ENCODE measurements at regions not wholly inside any gene's neighbourhood (a gene's known extent, or its start where the extent isn't known, plus 50 kb on each side); places are given as distances from the start of the nearest gene placed in this dataset.
"Not testable (repeated sequence)": the region's sequence is repeated elsewhere in the genome, so short reads cannot be mapped to it uniquely, and the experiment has no call there.

DNA sequence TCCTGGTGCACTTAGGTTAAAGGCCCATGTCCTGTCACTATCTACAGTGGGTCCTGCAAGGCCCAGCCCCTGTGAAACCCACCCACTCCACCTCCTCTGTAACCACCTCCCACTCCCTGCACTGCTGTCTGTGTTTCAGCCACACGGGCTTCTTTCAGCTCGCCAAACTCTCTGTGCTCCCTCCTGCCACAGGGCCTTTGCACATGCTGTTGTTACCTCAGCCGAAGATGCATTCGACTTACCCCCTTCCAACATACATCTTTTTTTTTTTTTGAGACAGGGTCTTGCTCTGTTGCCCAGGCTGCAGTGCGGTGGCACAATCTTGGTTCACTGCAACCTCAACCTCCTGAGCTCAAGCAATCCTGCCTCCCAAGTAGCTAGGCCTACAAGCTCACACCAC, 76.5 kb upstream of the RPL38 start:
- H3K36me3 ChIP-seq (ENCODE audit: control insufficient read depth, insufficient read depth, low read length): no peaks in the 10 kb centered on the region
- H3K4me1 ChIP-seq (ENCODE audit: control insufficient read depth, insufficient read depth, low read length, poor library complexity, severe bottlenecking): peaks cover 12% of the 10 kb centered on the region
- peaks cover 3% of the 10 kb centered on the region for H3K9me3 ChIP-seq (ENCODE audit: control insufficient read depth, low read length)
- WGBS, 2 experiments (ENCODE audit: insufficient coverage in 2 of 2): 86 to 95% methylated on average over 3 to 5 of the region's 5 CpGs
- no peak overlapping the region for H3K4me3 ChIP-seq (ENCODE audit: extremely low read depth, insufficient read depth, low read length, poor library complexity, severe bottlenecking)
- no peak overlapping the region for H3K27ac ChIP-seq (ENCODE audit: low read depth, low read length, severe bottlenecking)

DNA sequence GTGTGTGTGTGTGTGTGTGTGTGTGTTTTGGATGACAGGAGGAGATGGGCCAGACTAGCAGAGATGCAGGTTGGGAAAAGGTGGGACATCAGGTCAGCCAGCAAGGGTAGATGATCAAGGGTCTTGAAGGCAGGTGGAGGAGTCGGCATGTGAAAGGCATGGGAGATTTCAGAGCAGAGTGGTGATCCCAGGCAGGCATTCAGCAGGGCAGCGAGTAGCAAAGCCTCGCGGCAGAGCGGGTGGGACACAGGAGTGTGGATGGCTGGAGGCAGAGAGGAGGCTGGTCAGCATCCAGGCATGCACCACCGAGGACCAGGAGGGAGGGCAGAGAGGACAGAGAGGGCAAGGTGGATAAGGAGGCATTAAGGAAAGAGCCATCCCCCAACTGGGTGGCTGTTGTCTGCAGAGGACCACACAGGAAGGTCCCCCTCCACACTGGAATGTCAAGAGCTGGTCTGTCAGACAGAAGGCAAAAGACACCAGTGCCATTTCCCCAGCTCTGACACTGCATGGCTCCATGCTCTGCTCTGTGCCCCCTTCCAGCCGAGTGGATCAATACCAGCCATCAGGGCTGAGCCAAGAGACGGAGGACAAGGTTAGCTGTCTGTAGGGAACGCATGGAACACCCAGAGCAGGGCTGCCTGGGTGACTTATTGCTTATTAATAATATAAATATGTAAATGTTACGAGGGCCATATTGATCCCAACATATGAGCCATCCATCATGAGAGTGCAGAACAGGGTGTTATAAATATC, 74.8 kb upstream of the RPL38 start:
- no peak overlapping the region for H3K27ac ChIP-seq (ENCODE audit: low read depth, low read length, severe bottlenecking)
- 83 to 86% methylated on average over 6 to 8 of the region's 10 CpGs for WGBS, 2 experiments (ENCODE audit: insufficient coverage in 2 of 2)

DNA sequence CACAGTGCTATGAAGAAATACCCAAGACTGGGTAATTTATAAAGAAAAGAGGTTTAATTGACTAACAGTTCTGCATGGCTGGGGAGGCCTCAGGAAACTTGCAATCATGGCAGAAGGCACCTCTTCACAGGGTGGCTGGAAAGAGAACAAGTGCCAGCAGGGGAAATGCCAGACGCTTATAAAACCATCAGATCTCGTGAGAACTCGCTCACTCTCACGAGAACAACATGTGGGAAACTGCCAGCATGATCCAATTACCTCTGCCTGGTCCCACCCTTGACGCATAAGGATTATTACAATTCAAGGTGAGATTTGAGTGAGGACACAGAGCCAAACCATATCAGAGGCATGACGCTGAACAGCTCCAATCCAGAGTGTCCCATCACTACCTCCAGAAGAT, 73.7 kb upstream of the RPL38 start:
- H3K27ac ChIP-seq (ENCODE audit: low read depth, low read length, severe bottlenecking); H3K4me3 ChIP-seq (ENCODE audit: extremely low read depth, insufficient read depth, low read length, poor library complexity, severe bottlenecking); H3K9me3 ChIP-seq (ENCODE audit: control insufficient read depth, low read length); H3K4me1 ChIP-seq (ENCODE audit: control insufficient read depth, insufficient read depth, low read length, poor library complexity, severe bottlenecking); H3K36me3 ChIP-seq (ENCODE audit: control insufficient read depth, insufficient read depth, low read length): not testable (repeated sequence)
- 93 to 95% methylated on average over 6 of the region's 6 CpGs for WGBS, 2 experiments (ENCODE audit: insufficient coverage in 2 of 2)

More for the DNA sequence above, 74.8 kb upstream of the RPL38 start:
- H3K36me3 ChIP-seq (ENCODE audit: control insufficient read depth, insufficient read depth, low read length): no peaks in the 10 kb centered on the region
- H3K9me3 ChIP-seq (ENCODE audit: control insufficient read depth, low read length): no peaks in the 10 kb centered on the region
- no peak overlapping the region for H3K4me3 ChIP-seq (ENCODE audit: extremely low read depth, insufficient read depth, low read length, poor library complexity, severe bottlenecking)
- peaks cover 5% of the 10 kb centered on the region for H3K4me1 ChIP-seq (ENCODE audit: control insufficient read depth, insufficient read depth, low read length, poor library complexity, severe bottlenecking)

DNA sequence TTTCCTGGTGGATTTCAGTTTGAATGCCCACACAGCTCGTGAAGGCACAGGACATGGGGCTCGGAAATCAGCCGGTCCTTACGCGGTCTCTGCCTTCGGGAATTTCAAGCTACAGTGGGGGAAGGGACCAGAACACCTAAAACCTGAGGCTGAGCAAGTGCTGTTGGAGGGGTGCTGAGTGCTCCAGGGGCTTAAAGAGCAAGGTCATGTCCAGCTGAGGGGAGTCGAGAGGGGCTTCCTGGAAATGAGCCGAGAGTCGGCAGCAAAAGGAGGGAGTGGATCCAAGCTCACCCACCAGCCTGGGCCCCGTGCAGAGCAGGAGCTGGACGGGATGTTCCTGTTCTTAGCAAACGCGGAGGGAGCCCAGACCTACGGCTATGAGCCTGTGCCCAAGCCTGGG, 73.2 kb upstream of the RPL38 start:
- 83 to 88% methylated on average over 10 to 13 of the region's 14 CpGs for WGBS, 2 experiments (ENCODE audit: insufficient coverage in 2 of 2)
- no peak overlapping the region for H3K4me3 ChIP-seq (ENCODE audit: extremely low read depth, insufficient read depth, low read length, poor library complexity, severe bottlenecking)
- H3K27ac ChIP-seq (ENCODE audit: low read depth, low read length, severe bottlenecking): no peak overlapping the region
- no peaks in the 10 kb centered on the region for H3K36me3 ChIP-seq (ENCODE audit: control insufficient read depth, insufficient read depth, low read length)
- H3K9me3 ChIP-seq (ENCODE audit: control insufficient read depth, low read length): no peaks in the 10 kb centered on the region
- H3K4me1 ChIP-seq (ENCODE audit: control insufficient read depth, insufficient read depth, low read length, poor library complexity, severe bottlenecking): no peaks in the 10 kb centered on the region

DNA sequence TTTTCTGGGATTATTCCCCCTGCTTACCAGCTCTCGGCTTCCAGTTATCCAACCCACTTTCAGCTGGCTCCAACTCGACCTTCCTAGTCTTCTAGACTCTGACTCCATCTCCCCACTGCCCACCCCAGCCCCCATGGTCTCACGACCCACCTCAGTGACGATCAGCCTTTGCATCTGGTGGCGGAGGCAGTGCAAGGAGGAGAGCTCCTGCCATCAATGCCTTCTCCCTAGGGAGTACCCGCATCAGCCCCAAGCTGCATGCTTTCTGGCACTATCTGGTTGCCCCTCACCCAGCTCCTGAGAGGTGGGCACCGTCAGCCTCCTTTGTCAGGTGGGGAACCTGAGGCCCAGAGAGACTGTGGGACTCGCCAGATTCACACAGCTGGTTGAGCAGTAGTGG, 72.6 kb upstream of the RPL38 start:
- 76 to 85% methylated on average over 7 of the region's 8 CpGs for WGBS, 2 experiments (ENCODE audit: insufficient coverage in 2 of 2)
- Histone ChIP-seq H3K27ac (ENCODE audit: low read depth, low read length, severe bottlenecking) (no peak overlapping the region), H3K4me3 (ENCODE audit: extremely low read depth, insufficient read depth, low read length, poor library complexity, severe bottlenecking) (no peak overlapping the region), H3K36me3 (ENCODE audit: control insufficient read depth, insufficient read depth, low read length) (no peaks in the 10 kb centered on the region), H3K9me3 (ENCODE audit: control insufficient read depth, low read length) (no peaks in the 10 kb centered on the region), H3K4me1 (ENCODE audit: control insufficient read depth, insufficient read depth, low read length, poor library complexity, severe bottlenecking) (no peaks in the 10 kb centered on the region)

DNA sequence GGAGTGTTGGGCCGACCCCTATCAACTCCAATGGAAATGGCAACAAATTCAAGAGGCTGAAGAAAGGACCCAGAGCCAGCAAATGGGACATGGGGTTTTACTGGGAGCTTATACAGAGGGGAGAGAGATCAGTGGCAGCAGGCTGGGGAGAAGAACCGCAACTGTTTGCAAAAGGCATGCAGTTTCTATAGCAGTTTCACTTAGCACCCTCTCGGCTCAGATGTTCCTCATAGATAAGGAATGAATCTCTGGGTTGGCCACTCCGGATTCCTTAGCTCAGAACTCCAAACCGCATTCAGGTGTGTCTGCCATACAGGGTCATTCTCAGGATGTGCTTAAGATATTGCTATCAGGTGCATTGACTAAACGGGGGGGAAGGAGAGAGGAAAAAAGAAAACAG, 71.1 kb upstream of the RPL38 start:
- Histone ChIP-seq H3K27ac (ENCODE audit: low read depth, low read length, severe bottlenecking) (no peak overlapping the region), H3K4me1 (ENCODE audit: control insufficient read depth, insufficient read depth, low read length, poor library complexity, severe bottlenecking) (no peaks in the 10 kb centered on the region), H3K36me3 (ENCODE audit: control insufficient read depth, insufficient read depth, low read length) (no peaks in the 10 kb centered on the region), H3K4me3 (ENCODE audit: extremely low read depth, insufficient read depth, low read length, poor library complexity, severe bottlenecking) (no peak overlapping the region), H3K9me3 (ENCODE audit: control insufficient read depth, low read length) (no peaks in the 10 kb centered on the region)
- 79 to 84% methylated on average over 6 of the region's 6 CpGs for WGBS, 2 experiments (ENCODE audit: insufficient coverage in 2 of 2)

DNA sequence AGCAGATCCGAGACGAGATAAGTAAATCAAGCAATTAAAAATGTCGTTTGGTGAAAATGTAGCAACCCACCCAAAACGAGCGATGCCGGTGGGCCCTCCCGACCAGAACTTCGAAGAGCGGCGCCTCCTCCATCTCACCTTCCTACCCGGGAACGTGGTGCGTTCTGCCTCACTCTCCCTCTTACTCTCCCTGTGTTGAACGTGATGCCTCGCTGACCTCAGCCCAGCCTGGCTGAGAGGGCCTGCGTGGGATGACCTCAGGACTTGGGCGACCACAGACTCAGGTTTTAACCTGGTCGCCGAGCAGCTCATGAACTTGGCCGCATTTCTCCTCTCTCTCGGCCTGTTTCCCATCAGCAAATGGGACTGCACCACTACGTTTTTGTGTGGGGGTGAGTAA, 69.7 kb upstream of the RPL38 start:
- WGBS, 2 experiments (ENCODE audit: insufficient coverage in 2 of 2): 81 to 93% methylated on average over 19 to 20 of the region's 22 CpGs
- Histone ChIP-seq H3K27ac (ENCODE audit: low read depth, low read length, severe bottlenecking) (no peak overlapping the region), H3K4me3 (ENCODE audit: extremely low read depth, insufficient read depth, low read length, poor library complexity, severe bottlenecking) (no peak overlapping the region), H3K4me1 (ENCODE audit: control insufficient read depth, insufficient read depth, low read length, poor library complexity, severe bottlenecking) (no peaks in the 10 kb centered on the region), H3K9me3 (ENCODE audit: control insufficient read depth, low read length) (no peaks in the 10 kb centered on the region), H3K36me3 (ENCODE audit: control insufficient read depth, insufficient read depth, low read length) (no peaks in the 10 kb centered on the region)

DNA sequence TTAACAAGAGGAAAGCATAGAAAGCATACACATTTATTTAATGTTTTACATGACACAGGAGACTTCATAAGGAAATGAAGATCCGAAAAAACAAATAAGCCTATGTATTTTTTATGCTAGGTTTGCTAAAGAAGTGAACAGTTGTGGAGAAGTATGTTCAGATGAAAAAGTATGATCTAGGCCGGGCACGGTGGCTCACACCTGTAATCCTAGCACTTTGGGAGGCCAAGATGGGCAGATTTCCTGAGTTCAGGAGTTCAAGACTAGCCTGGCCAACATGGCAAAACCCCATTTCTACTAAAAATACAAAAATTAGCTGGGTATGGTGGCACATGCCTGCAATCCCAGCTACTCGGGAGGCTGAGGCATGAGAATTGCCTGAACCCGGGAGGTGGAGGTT, 69.2 kb upstream of the RPL38 start:
- H3K27ac ChIP-seq (ENCODE audit: low read depth, low read length, severe bottlenecking); H3K4me3 ChIP-seq (ENCODE audit: extremely low read depth, insufficient read depth, low read length, poor library complexity, severe bottlenecking); H3K9me3 ChIP-seq (ENCODE audit: control insufficient read depth, low read length); H3K36me3 ChIP-seq (ENCODE audit: control insufficient read depth, insufficient read depth, low read length); H3K4me1 ChIP-seq (ENCODE audit: control insufficient read depth, insufficient read depth, low read length, poor library complexity, severe bottlenecking): not testable (repeated sequence)
- WGBS, 2 experiments (ENCODE audit: insufficient coverage in 2 of 2): 82 to 89% methylated on average over 5 of the region's 5 CpGs

DNA sequence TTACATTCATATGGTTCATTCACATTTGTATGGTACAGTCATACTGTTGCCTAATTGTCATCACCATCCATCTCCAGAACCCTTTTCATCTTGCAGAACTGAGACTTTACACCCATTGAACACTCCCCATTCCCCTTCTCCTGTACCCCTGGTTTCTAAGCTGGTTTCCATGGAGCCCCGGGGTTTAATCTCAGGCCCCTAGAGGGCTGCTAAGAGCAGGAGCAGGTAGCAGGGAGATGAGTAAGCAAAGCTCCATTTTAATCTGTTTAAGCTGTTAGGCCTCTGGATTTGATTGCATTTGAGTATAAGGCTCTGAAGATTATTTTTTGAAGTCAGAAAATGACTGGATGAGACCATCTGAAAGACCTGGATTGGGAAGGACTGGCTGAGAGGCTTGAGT, 68.5 kb upstream of the RPL38 start:
- Histone ChIP-seq H3K4me3 (ENCODE audit: extremely low read depth, insufficient read depth, low read length, poor library complexity, severe bottlenecking) (no peak overlapping the region), H3K27ac (ENCODE audit: low read depth, low read length, severe bottlenecking) (no peak overlapping the region), H3K36me3 (ENCODE audit: control insufficient read depth, insufficient read depth, low read length) (no peaks in the 10 kb centered on the region), H3K9me3 (ENCODE audit: control insufficient read depth, low read length) (no peaks in the 10 kb centered on the region), H3K4me1 (ENCODE audit: control insufficient read depth, insufficient read depth, low read length, poor library complexity, severe bottlenecking) (no peaks in the 10 kb centered on the region)
- 80% methylated on average over 1 of the region's 1 CpG; no CpG with 5 or more reads in 1 of the 2 experiments for WGBS, 2 experiments (ENCODE audit: insufficient coverage in 2 of 2)

DNA sequence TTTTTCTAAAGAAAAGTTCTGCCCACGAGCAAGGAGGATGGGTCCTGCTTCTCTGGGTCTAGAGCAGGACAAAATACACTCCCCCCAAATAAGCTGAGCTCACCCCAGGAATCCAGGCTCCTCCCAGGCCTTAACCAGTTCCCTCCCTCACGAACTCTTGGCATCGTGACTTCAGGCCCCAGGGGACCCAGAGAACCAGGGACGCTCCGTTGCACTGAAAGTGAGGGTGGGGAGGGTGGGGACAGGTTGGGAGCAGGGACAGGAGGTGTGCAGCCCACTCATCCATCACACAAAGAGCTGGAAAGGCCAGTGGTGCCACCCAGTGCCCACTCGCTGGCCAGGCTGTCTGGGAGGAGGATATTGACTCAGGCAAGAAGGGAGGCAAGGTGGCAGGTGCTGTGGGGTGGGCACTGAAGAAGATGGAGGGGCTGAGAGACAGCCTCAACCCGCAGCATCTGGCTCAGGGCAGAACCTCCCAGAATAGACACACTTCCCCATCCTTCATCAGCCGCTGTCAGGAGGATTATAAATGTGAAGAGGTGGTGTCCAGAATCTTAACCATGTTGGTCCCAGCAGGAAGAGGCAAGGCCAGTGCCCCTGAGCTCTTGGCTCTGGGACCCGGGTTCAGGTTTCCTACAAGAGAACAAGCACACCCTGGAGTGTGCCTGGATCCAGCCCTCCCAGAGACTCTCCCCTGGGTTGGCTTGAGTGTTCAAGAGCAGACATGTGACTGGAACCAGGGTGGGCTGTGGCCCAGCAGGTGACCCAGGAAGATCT, 67.9 kb upstream of the RPL38 start:
- WGBS, 2 experiments (ENCODE audit: insufficient coverage in 2 of 2): 73 to 92% methylated on average over 2 of the region's 9 CpGs
- Histone ChIP-seq H3K4me1 (ENCODE audit: control insufficient read depth, insufficient read depth, low read length, poor library complexity, severe bottlenecking) (no peaks in the 10 kb centered on the region), H3K9me3 (ENCODE audit: control insufficient read depth, low read length) (no peaks in the 10 kb centered on the region), H3K4me3 (ENCODE audit: extremely low read depth, insufficient read depth, low read length, poor library complexity, severe bottlenecking) (no peak overlapping the region), H3K36me3 (ENCODE audit: control insufficient read depth, insufficient read depth, low read length) (no peaks in the 10 kb centered on the region), H3K27ac (ENCODE audit: low read depth, low read length, severe bottlenecking) (no peak overlapping the region)

DNA sequence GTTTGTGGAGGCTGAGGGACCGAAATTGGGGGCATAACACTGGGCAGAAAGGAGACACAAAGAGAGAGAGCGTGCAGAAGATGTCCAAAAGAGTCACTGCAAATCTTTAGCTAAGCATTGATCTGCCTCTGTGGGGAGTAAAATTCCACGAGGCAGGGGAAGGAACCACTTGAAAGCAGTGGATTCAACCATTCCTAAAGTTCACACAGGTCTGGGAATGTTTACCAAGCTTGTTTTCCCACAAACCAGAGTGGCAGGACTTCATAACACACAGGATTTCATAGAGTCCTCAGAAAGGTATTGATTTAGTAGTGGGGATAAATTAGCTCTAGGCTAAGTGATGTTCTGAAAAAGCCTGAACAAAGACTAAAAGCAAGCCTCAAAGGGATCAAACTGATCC, 66.1 kb upstream of the RPL38 start:
- H3K27ac ChIP-seq (ENCODE audit: low read depth, low read length, severe bottlenecking): no peak overlapping the region
- peaks cover 1% of the 10 kb centered on the region for H3K9me3 ChIP-seq (ENCODE audit: control insufficient read depth, low read length)
- WGBS, 2 experiments (ENCODE audit: insufficient coverage in 2 of 2): 87 to 90% methylated on average over 3 of the region's 3 CpGs
- no peaks in the 10 kb centered on the region for H3K4me1 ChIP-seq (ENCODE audit: control insufficient read depth, insufficient read depth, low read length, poor library complexity, severe bottlenecking)
- no peak overlapping the region for H3K4me3 ChIP-seq (ENCODE audit: extremely low read depth, insufficient read depth, low read length, poor library complexity, severe bottlenecking)
- H3K36me3 ChIP-seq (ENCODE audit: control insufficient read depth, insufficient read depth, low read length): no peaks in the 10 kb centered on the region

Measured in mesodermal cell (in vitro differentiated cells).